Ectodermal cell (in vitro differentiated cells): ENCODE measurements at regions not wholly inside any gene's neighbourhood (a gene's known extent, or its start where the extent isn't known, plus 50 kb on each side); places are given as distances from the start of the nearest gene placed in this dataset.

Source experiments
- H3K27ac ChIP-seq: 2 replicates; pipeline ENCODE4 v1.7.0; 2013; ENCODE audit warnings: mild to moderate bottlenecking, low read depth, low read length; ENCODE audit not compliant: insufficient read depth, poor library complexity, severe bottlenecking
- H3K27me3 ChIP-seq: 2 replicates; pipeline ENCODE4 v1.7.0; 2013; ENCODE audit warnings: mild to moderate bottlenecking, low read length; ENCODE audit not compliant: insufficient read depth, control insufficient read depth, poor library complexity, severe bottlenecking
- H3K36me3 ChIP-seq: one replicate; pipeline ENCODE4 v1.7.0; 2013; ENCODE audit warnings: low read length; ENCODE audit not compliant: control insufficient read depth, insufficient read depth
- H3K4me1 ChIP-seq: one replicate; pipeline ENCODE4 v1.7.0; 2013; ENCODE audit warnings: low read length; ENCODE audit not compliant: control insufficient read depth, insufficient read depth
- H3K4me3 ChIP-seq: 2 replicates; pipeline ENCODE4 v1.7.0; 2013; ENCODE audit warnings: low read depth, low read length, control low read depth; ENCODE audit not compliant: insufficient read depth
- H3K9me3 ChIP-seq: 2 replicates; pipeline ENCODE4 v1.7.0; 2013; ENCODE audit warnings: mild to moderate bottlenecking, low read length, moderate library complexity; ENCODE audit not compliant: control insufficient read depth
- WGBS, 2 experiments: methylation state at CpG; one replicate each; pipeline ENCODE4 v1.1.7; 2013; ENCODE audit warnings: missing lambda C conversion rate in 2 of 2; 5-methylcytosine and 5-hydroxymethylcytosine counted together

- 95 to 100% methylated on average over 1 to 4 of the region's 4 CpGs for WGBS, 2 experiments
- no peaks in the 10 kb centered on the region for H3K27me3 ChIP-seq
- no peak overlapping the region for H3K27ac ChIP-seq
- no peaks in the 10 kb centered on the region for H3K36me3 ChIP-seq
- H3K4me3 ChIP-seq: no peak overlapping the region
- H3K9me3 ChIP-seq: no peaks in the 10 kb centered on the region
- no peaks in the 10 kb centered on the region for H3K4me1 ChIP-seq
Measured at GRCh38 chr1:82114887-82115286, 314.2 kb downstream of the ADGRL2 start.

GRCh38 chr1:82110366-82111254, 309.9 kb downstream of the ADGRL2 start:
- Histone ChIP-seq H3K27me3 (no peaks in the 10 kb centered on the region), H3K36me3 (no peaks in the 10 kb centered on the region), H3K4me3 (no peak overlapping the region), H3K4me1 (no peaks in the 10 kb centered on the region), H3K9me3 (no peaks in the 10 kb centered on the region), H3K27ac (no peak overlapping the region)
- WGBS, 2 experiments: 89 to 94% methylated on average over 4 of the region's 4 CpGs

GRCh38 chr1:82108843-82109242, 308.1 kb downstream of the ADGRL2 start:
- no peaks in the 10 kb centered on the region for H3K36me3 ChIP-seq
- 88 to 90% methylated on average over 2 of the region's 3 CpGs for WGBS, 2 experiments
- H3K27ac ChIP-seq: no peak overlapping the region
- H3K4me1 ChIP-seq: no peaks in the 10 kb centered on the region
- H3K9me3 ChIP-seq: no peaks in the 10 kb centered on the region
- no peaks in the 10 kb centered on the region for H3K27me3 ChIP-seq
- no peak overlapping the region for H3K4me3 ChIP-seq

GRCh38 chr1:82106672-82107071, 305.9 kb downstream of the ADGRL2 start:
- no peak overlapping the region for H3K27ac ChIP-seq
- H3K9me3 ChIP-seq: no peaks in the 10 kb centered on the region
- no peaks in the 10 kb centered on the region for H3K27me3 ChIP-seq
- no peak overlapping the region for H3K4me3 ChIP-seq
- H3K36me3 ChIP-seq: no peaks in the 10 kb centered on the region
- no peaks in the 10 kb centered on the region for H3K4me1 ChIP-seq
- 86 to 100% methylated on average over 1 of the region's 1 CpG for WGBS, 2 experiments

GRCh38 chr1:82099170-82099569, 298.4 kb downstream of the ADGRL2 start:
- Histone ChIP-seq H3K27ac (no peak overlapping the region), H3K27me3 (no peaks in the 10 kb centered on the region), H3K36me3 (no peaks in the 10 kb centered on the region), H3K9me3 (no peaks in the 10 kb centered on the region), H3K4me1 (no peaks in the 10 kb centered on the region), H3K4me3 (no peak overlapping the region)
- 94 to 100% methylated on average over 1 of the region's 1 CpG for WGBS, 2 experiments

- Histone ChIP-seq H3K4me1 (no peaks in the 10 kb centered on the region), H3K9me3 (no peaks in the 10 kb centered on the region), H3K27ac (no peak overlapping the region), H3K36me3 (no peaks in the 10 kb centered on the region), H3K27me3 (no peaks in the 10 kb centered on the region), H3K4me3 (no peak overlapping the region)
- WGBS, 2 experiments: 97% methylated on average over 2 of the region's 2 CpGs
Measured at GRCh38 chr1:82094136-82094535, 293.4 kb downstream of the ADGRL2 start.

GRCh38 chr1:82091729-82092128, 291.0 kb downstream of the ADGRL2 start:
- Histone ChIP-seq H3K9me3 (no peaks in the 10 kb centered on the region), H3K36me3 (no peaks in the 10 kb centered on the region), H3K27ac (no peak overlapping the region), H3K4me3 (no peak overlapping the region), H3K4me1 (no peaks in the 10 kb centered on the region), H3K27me3 (no peaks in the 10 kb centered on the region)
- 100% methylated on average over 2 of the region's 2 CpGs; no CpG with 5 or more reads in 1 of the 2 experiments for WGBS, 2 experiments

GRCh38 chr1:82091265-82091664, 290.5 kb downstream of the ADGRL2 start:
- WGBS, 2 experiments: 92 to 96% methylated on average over 3 of the region's 3 CpGs
- Histone ChIP-seq H3K4me3 (no peak overlapping the region), H3K27me3 (no peaks in the 10 kb centered on the region), H3K4me1 (no peaks in the 10 kb centered on the region), H3K36me3 (no peaks in the 10 kb centered on the region), H3K9me3 (no peaks in the 10 kb centered on the region), H3K27ac (no peak overlapping the region)

- Histone ChIP-seq H3K4me3 (no peak overlapping the region), H3K27ac (no peak overlapping the region), H3K27me3 (no peaks in the 10 kb centered on the region), H3K9me3 (no peaks in the 10 kb centered on the region), H3K4me1 (no peaks in the 10 kb centered on the region), H3K36me3 (no peaks in the 10 kb centered on the region)
- WGBS, 2 experiments: 100% methylated on average over 1 of the region's 1 CpG; no CpG with 5 or more reads in 1 of the 2 experiments
Measured at GRCh38 chr1:82090104-82090503, 289.4 kb downstream of the ADGRL2 start.

GRCh38 chr1:82086739-82087138, 286.0 kb downstream of the ADGRL2 start:
- H3K36me3 ChIP-seq: no peaks in the 10 kb centered on the region
- no peaks in the 10 kb centered on the region for H3K27me3 ChIP-seq
- no peaks in the 10 kb centered on the region for H3K4me1 ChIP-seq
- no peaks in the 10 kb centered on the region for H3K9me3 ChIP-seq
- no peak overlapping the region for H3K27ac ChIP-seq
- H3K4me3 ChIP-seq: no peak overlapping the region
- WGBS, 2 experiments: 46 to 61% methylated on average over 2 of the region's 2 CpGs
